Non-pigmented ciliary epithelial cell (primary cell): ENCODE measurements at regions not wholly inside any gene's neighbourhood (a gene's known extent, or its start where the extent isn't known, plus 50 kb on each side); places are given as distances from the start of the nearest gene placed in this dataset.
"Not testable (repeated sequence)": the region's sequence is repeated elsewhere in the genome, so short reads cannot be mapped to it uniquely, and the experiment has no call there.

Experiments used
- DNase-seq: peaks from one replicate; pipeline ENCODE4 v3.0.0-alpha.2; 2010; ENCODE audit warnings: low read depth

- no peak for DNase-seq
Measured at GRCh38 chr21:39082656-39083376, 100.4 kb downstream of the PSMG1 start.

GRCh38 chr21:39080366-39080765, 102.9 kb downstream of the PSMG1 start:
- no peak for DNase-seq

- peak; percentile 23 for DNase-seq
Measured at GRCh38 chr21:39079617-39080016, 103.6 kb downstream of the PSMG1 start.

- no peak for DNase-seq
Measured at GRCh38 chr21:39078322-39079065, 104.8 kb downstream of the PSMG1 start.

GRCh38 chr21:39077876-39078275, 105.4 kb downstream of the PSMG1 start:
- DNase-seq = no peak

GRCh38 chr21:39074508-39074907, 108.7 kb downstream of the PSMG1 start:
- no peak for DNase-seq

GRCh38 chr21:39073717-39074116, 109.5 kb downstream of the PSMG1 start:
- no peak for DNase-seq

GRCh38 chr21:39073063-39073462, 110.2 kb downstream of the PSMG1 start:
- DNase-seq = no peak

GRCh38 chr21:39072468-39072867, 110.8 kb downstream of the PSMG1 start:
- no peak for DNase-seq

GRCh38 chr21:39071623-39072214, 111.5 kb downstream of the PSMG1 start:
- no peak for DNase-seq

- DNase-seq = not testable (repeated sequence)
Measured at GRCh38 chr21:39069856-39070255, 113.4 kb downstream of the PSMG1 start.

GRCh38 chr21:39066829-39067780, 116.1 kb downstream of the PSMG1 start:
- no peak for DNase-seq

- DNase-seq = no peak
Measured at GRCh38 chr21:39065917-39066316, 117.3 kb downstream of the PSMG1 start.

- no peak for DNase-seq
Measured at GRCh38 chr21:39064325-39065012, 118.8 kb downstream of the PSMG1 start.

- no peak for DNase-seq
Measured at GRCh38 chr21:39063517-39063916, 119.7 kb downstream of the PSMG1 start.

- DNase-seq = no peak
Measured at GRCh38 chr21:39062196-39062595, 121.1 kb downstream of the PSMG1 start.

GRCh38 chr21:39061766-39062165, 121.5 kb downstream of the PSMG1 start:
- no peak for DNase-seq

GRCh38 chr21:39060485-39061083, 122.7 kb downstream of the PSMG1 start:
- DNase-seq = no peak

- DNase-seq = no peak
Measured at GRCh38 chr21:39057121-39057520, 126.1 kb downstream of the PSMG1 start.

- no peak for DNase-seq
Measured at GRCh38 chr21:39056636-39057035, 126.6 kb downstream of the PSMG1 start.

GRCh38 chr21:39055167-39055767, 128.0 kb downstream of the PSMG1 start:
- no peak for DNase-seq
